ENCODE measurements at regions not wholly inside any gene's neighbourhood (a gene's known extent, or its start where the extent isn't known, plus 50 kb on each side); places are given as distances from the start of the nearest gene placed in this dataset.

- no peaks in the 10 kb centered on the region for H3K27me3 Mint-ChIP-seq
Measured at GRCh38 chr10:132994185-132994796, 51.9 kb upstream of the CFAP46 start.

GRCh38 chr10:132993271-132994184 lies 51.2 kb upstream of the CFAP46 start:
- Mint-ChIP-seq H3K27ac (no peak overlapping the region), H3K4me3 (no peak overlapping the region), H3K36me3 (ENCODE audit: low read depth) (no peaks in the 10 kb centered on the region), H3K27me3 (no peaks in the 10 kb centered on the region), H3K9me3 (no peaks in the 10 kb centered on the region), H3K4me1 (ENCODE audit: low read depth) (no peaks in the 10 kb centered on the region)
- ATAC-seq: no peak
- ChIA-PET POLR2A (no interaction called here), CTCF (no interaction called here)
- intact Hi-C loops (cut with micrococcal nuclease): no loop called here
- TF ChIP-seq CTCF (IDR thresholded peaks at IDR 0.05): no peak
- DNase-seq: no peak

More at GRCh38 chr10:132994185-132994796, 51.9 kb upstream of the CFAP46 start:
- no peaks in the 10 kb centered on the region for H3K4me1 Mint-ChIP-seq (ENCODE audit: low read depth)
- ChIA-PET CTCF (no interaction called here), POLR2A (no interaction called here)
- no peaks in the 10 kb centered on the region for H3K36me3 Mint-ChIP-seq (ENCODE audit: low read depth)
- no peaks in the 10 kb centered on the region for H3K9me3 Mint-ChIP-seq
- TF ChIP-seq CTCF (IDR thresholded peaks at IDR 0.05): no peak
- ATAC-seq (no peak), DNase-seq (no peak)
- no peak overlapping the region for H3K4me3 Mint-ChIP-seq
- intact Hi-C loops (cut with micrococcal nuclease): no loop called here
- no peak overlapping the region for H3K27ac Mint-ChIP-seq

- ChIA-PET CTCF (no interaction called here), POLR2A (no interaction called here)
- no peaks in the 10 kb centered on the region for H3K9me3 Mint-ChIP-seq
- H3K4me1 Mint-ChIP-seq (ENCODE audit: low read depth): no peaks in the 10 kb centered on the region
- no peak for DNase-seq
- no peaks in the 10 kb centered on the region for H3K36me3 Mint-ChIP-seq (ENCODE audit: low read depth)
- ATAC-seq: no peak
- H3K27me3 Mint-ChIP-seq: no peaks in the 10 kb centered on the region
- no peak overlapping the region for H3K27ac Mint-ChIP-seq
- intact Hi-C loops (cut with micrococcal nuclease): no loop called here
- no peak for TF ChIP-seq CTCF (IDR thresholded peaks at IDR 0.05)
- H3K4me3 Mint-ChIP-seq: no peak overlapping the region
Measured at GRCh38 chr10:132992433-132993215, 50.3 kb upstream of the CFAP46 start.
